Transverse colon (tissue), 4 donors: ENCODE measurements at regions not wholly inside any gene's neighbourhood (a gene's known extent, or its start where the extent isn't known, plus 50 kb on each side); places are given as distances from the start of the nearest gene placed in this dataset.

Experiments used
- DNase-seq: peaks from one replicate; pipeline ENCODE4 v3.0.0-alpha.2; 2019
- H3K27ac ChIP-seq, 4 donors: fragments of 200-600 bp; sonication (generic); 2 replicates each; pipeline ENCODE4 v1.5.1; 2016 to 2018; ENCODE audit warnings: inconsistent platforms in 4 of 4
- H3K27me3 ChIP-seq: fragments of 200-600 bp; sonication (generic); 2 replicates; pipeline ENCODE4 v1.5.1; 2017; ENCODE audit warnings: inconsistent platforms
- H3K36me3 ChIP-seq, 4 donors: fragments of 200-600 bp; sonication (generic); 2 replicates each; pipeline ENCODE4 v1.5.1; 2017 to 2019; ENCODE audit warnings: inconsistent platforms in 4 of 4
- H3K4me1 ChIP-seq, 4 donors: fragments of 200-600 bp; sonication (generic); 2 replicates each; pipeline ENCODE4 v1.5.1; 2017 to 2020; ENCODE audit warnings: inconsistent platforms in 4 of 4
- H3K4me3 ChIP-seq, 4 donors: fragments of 200-600 bp; sonication (generic); 1 replicate in 1 of 4; 2 replicates in 3 of 4; pipeline versions ENCODE4 v1.5.1 to v1.6.1; 2017 to 2019; ENCODE audit warnings: inconsistent platforms in 4 of 4
- H3K9me3 ChIP-seq, 2 donors: fragments of 200-600 bp; sonication (generic); 2 replicates each; pipeline ENCODE4 v1.5.1; 2017 to 2019; ENCODE audit warnings: inconsistent platforms in 2 of 2
- CTCF ChIP-seq, 5 experiments: fragments of 200-600 bp in 3 of 5; fragments of 450-650 bp in 2 of 5; sonication (generic) in 3 of 5; IDR thresholded peaks; 1 replicate in 2 of 5; 2 replicates in 3 of 5; pipeline ENCODE4 v1.5.1; 2016 to 2017; ENCODE audit warnings: antibody characterized with exemption in 5 of 5, inconsistent platforms in 3 of 5, mild to moderate bottlenecking in 2 of 5, moderate library complexity in 1 of 5
- EP300 ChIP-seq: sonication (generic); formaldehyde crosslinking; IDR thresholded peaks from one replicate; pipeline ENCODE4 v1.6.1; 2017; ENCODE audit warnings: antibody characterized with exemption, low read depth
- POLR2A ChIP-seq: fragments of 450-650 bp; IDR thresholded peaks from one replicate; pipeline ENCODE4 v1.6.1; 2016; ENCODE audit warnings: antibody characterized with exemption, mild to moderate bottlenecking, moderate library complexity
- POLR2AphosphoS5 ChIP-seq, 3 donors: sonication (generic); formaldehyde crosslinking; IDR thresholded peaks; one replicate each; pipeline ENCODE4 v1.6.1; 2016; ENCODE audit warnings: antibody characterized with exemption in 3 of 3
- WGBS, 2 donors: methylation state at CpG; one replicate each; pipeline ENCODE4 v1.1.5; 2018; ENCODE audit warnings: low coverage in 1 of 2; 5-methylcytosine and 5-hydroxymethylcytosine counted together
- in situ Hi-C, 4 donors: fragments of 200-750 bp; cut with MboI; loops; one replicate each; pipeline versions ENCODE4 v1.15.0 to v1.15.1; 2017; ENCODE audit warnings: low sequenced_read_pairs in 3 of 4, low pct_ligation_motif_present in 1 of 4, low pct_unique_long_range_greater_than_20kb in 1 of 4
- intact Hi-C: fragments of 100-400 bp; cut with DNase I; formaldehyde crosslinking; loops from one replicate; pipeline ENCODE4 v1.15.1; 2023; ENCODE audit warnings: low total_unique reads

- no peaks in the 10 kb centered on the region for H3K9me3 ChIP-seq
- no peak overlapping the region for H3K4me3 ChIP-seq
- H3K4me1 ChIP-seq, result no peaks in the 10 kb centered on the region
- intact Hi-C loops (no loop called here), in situ Hi-C loops (no loop called here)
- H3K36me3 ChIP-seq, result no peaks in the 10 kb centered on the region
- no peak for DNase-seq
- TF ChIP-seq POLR2AphosphoS5 (IDR thresholded peaks at IDR 0.05), result no peak
- H3K27me3 ChIP-seq, result no peaks in the 10 kb centered on the region
- 50 to 59% methylated on average over 4 of the region's 4 CpGs for WGBS, 2 donors
- no peak overlapping the region for H3K27ac ChIP-seq
Measured at GRCh38 chr5:117262572-117263131, 688.0 kb upstream of the SEMA6A start.

DNA sequence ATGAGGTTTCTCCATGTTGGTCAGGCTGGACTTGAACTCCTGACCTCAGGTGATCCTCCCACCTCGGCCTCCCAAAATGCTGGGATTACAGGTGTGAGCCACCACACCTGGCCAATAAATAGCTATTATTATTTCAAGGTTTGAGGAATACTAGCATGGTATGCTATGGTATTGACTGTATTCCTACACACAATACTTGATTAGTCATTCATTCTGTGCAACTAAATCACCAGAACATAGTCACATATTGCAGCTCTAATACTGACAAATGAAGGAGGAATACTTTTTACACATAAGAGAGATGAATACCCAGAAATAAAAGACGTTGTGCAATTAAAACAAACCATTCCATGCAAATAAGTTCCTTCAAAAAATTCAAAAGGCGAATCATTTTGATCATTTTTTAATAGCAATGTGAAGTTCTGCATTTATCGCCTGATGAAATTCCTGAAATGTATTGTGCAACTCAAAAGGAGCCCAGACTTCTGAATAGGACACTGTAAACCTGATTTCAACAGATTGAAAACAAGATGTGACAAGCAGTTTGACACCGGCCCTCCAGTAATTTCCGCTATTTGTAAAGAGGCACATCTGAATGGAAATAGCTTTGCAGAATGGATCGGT lies 687.4 kb upstream of the SEMA6A start:
- Histone ChIP-seq H3K27ac (no peak overlapping the region), H3K36me3 (no peaks in the 10 kb centered on the region), H3K4me3 (no peak overlapping the region), H3K9me3 (no peaks in the 10 kb centered on the region), H3K27me3 (no peaks in the 10 kb centered on the region), H3K4me1 (no peaks in the 10 kb centered on the region)
- 80 to 83% methylated on average over 5 to 7 of the region's 7 CpGs for WGBS, 2 donors
- no peak for DNase-seq
- in situ Hi-C loops (no loop called here), intact Hi-C loops (no loop called here)
- TF ChIP-seq CTCF (IDR thresholded peaks at IDR 0.05), result no peak
- no peak for TF ChIP-seq POLR2AphosphoS5 (IDR thresholded peaks at IDR 0.05)
- no peak for TF ChIP-seq EP300
- no peak for TF ChIP-seq POLR2A

DNA sequence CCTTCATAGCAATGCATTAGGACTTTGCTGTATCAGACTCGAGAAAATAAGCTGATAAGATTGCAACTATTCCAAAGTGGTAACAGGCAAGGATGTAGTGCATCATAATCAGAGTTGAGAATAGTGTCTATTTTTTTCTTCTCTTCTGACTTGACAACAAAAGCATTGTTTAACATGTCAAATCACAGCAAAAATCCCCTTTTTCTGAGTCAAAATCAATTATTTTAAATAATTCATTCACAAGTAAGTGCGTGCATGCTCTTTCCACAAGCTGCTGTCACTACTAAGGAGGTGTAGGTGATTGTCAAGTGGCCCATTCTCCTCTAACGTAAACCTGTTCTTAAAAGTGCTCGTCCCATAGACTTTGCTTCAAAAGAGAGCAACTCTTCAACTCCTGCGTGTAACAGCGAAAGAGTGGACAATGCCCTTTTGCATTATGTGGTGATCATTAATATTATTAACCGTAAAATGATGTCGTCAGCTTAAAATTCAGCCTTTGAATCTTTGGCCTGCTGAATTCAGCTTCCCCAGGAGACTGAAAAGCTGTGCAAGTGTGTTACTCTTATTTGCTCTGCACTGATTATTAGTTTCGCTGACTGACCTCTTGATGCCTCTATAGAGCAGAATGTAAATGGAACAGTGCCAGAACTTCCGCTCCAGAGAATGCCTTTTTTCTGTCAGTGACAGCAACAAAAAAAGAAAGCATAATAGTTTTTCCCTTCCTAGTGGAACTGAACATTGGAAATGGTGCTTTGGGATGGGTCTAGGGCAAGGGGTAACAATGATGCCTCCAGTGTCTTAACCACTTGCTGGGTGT lies 680.8 kb upstream of the SEMA6A start:
- in situ Hi-C loops, result no loop called here
- no peaks in the 10 kb centered on the region for H3K4me1 ChIP-seq
- intact Hi-C loops, result no loop called here
- H3K27ac ChIP-seq, result no peak overlapping the region
- WGBS, 2 donors, result 83 to 84% methylated on average over 9 to 10 of the region's 10 CpGs
- H3K4me3 ChIP-seq, result no peak overlapping the region
- no peaks in the 10 kb centered on the region for H3K9me3 ChIP-seq
- no peaks in the 10 kb centered on the region for H3K27me3 ChIP-seq
- DNase-seq, result no peak
- TF ChIP-seq CTCF (IDR thresholded peaks at IDR 0.05) (no peak), EP300 (no peak), POLR2A (no peak), POLR2AphosphoS5 (IDR thresholded peaks at IDR 0.05) (no peak)
- no peaks in the 10 kb centered on the region for H3K36me3 ChIP-seq

- TF ChIP-seq EP300 (no peak), POLR2AphosphoS5 (IDR thresholded peaks at IDR 0.05) (no peak), CTCF (IDR thresholded peaks at IDR 0.05) (no peak), POLR2A (no peak)
Measured at GRCh38 chr5:117252566-117252965, 677.9 kb upstream of the SEMA6A start.

More at GRCh38 chr5:117252566-117252965, 677.9 kb upstream of the SEMA6A start:
- H3K27ac ChIP-seq, result no peak overlapping the region
- H3K36me3 ChIP-seq, result no peaks in the 10 kb centered on the region
- no peak for DNase-seq
- no peak overlapping the region for H3K4me3 ChIP-seq
- intact Hi-C loops, result no loop called here
- in situ Hi-C loops, result no loop called here
- no peaks in the 10 kb centered on the region for H3K9me3 ChIP-seq
- no peaks in the 10 kb centered on the region for H3K27me3 ChIP-seq
- no peaks in the 10 kb centered on the region for H3K4me1 ChIP-seq
